ENCODE measurements at regions not wholly inside any gene's neighbourhood (a gene's known extent, or its start where the extent isn't known, plus 50 kb on each side); places are given as distances from the start of the nearest gene placed in this dataset.

DNA sequence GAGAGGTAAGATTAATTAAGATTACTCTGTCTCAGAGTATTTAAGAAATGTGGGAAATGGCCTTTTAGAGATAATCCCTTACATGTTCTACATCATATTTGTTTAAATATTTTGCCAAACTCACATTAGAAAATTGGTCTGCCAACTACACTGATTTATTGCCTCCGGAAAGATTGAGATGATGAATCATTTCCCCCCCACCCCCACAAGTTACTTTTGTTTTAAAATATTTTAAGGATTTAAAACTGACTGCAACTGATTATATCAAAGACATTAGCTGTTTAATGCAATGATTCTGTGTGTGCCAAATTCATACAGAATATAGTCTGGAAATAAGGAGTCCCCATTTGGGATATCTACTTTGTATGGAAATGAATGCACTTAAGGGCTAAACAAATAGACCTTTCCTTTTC is 674.4 kb downstream of the PRR16 start:
- TF ChIP-seq POLR2A (IDR thresholded peaks at IDR 0.05; ENCODE audit: low read depth): no peak
- TF ChIP-seq, protein P1, sequence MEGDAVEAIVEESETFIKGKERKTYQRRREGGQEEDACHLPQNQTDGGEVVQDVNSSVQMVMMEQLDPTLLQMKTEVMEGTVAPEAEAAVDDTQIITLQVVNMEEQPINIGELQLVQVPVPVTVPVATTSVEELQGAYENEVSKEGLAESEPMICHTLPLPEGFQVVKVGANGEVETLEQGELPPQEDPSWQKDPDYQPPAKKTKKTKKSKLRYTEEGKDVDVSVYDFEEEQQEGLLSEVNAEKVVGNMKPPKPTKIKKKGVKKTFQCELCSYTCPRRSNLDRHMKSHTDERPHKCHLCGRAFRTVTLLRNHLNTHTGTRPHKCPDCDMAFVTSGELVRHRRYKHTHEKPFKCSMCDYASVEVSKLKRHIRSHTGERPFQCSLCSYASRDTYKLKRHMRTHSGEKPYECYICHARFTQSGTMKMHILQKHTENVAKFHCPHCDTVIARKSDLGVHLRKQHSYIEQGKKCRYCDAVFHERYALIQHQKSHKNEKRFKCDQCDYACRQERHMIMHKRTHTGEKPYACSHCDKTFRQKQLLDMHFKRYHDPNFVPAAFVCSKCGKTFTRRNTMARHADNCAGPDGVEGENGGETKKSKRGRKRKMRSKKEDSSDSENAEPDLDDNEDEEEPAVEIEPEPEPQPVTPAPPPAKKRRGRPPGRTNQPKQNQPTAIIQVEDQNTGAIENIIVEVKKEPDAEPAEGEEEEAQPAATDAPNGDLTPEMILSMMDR (IDR thresholded peaks at IDR 0.05): no peak
